Upper lobe of left lung (tissue), 6 donors: ENCODE measurements at regions not wholly inside any gene's neighbourhood (a gene's known extent, or its start where the extent isn't known, plus 50 kb on each side); places are given as distances from the start of the nearest gene placed in this dataset.

ENCODE experiments used
- ATAC-seq, 2 donors: fragments of 200-7000 bp; cut with Tn5 transposase; one replicate each; pipeline ENCODE4 v1.9.1; 2022; ENCODE audit warnings: mild to moderate bottlenecking in 2 of 2, moderate library complexity in 2 of 2; ENCODE audit not compliant: low FRiP score in 2 of 2
- DNase-seq, 2 donors: peaks; one replicate each; pipeline ENCODE4 v3.0.0-alpha.2; 2019 to 2020
- H3K27ac ChIP-seq, 4 donors: fragments of 200-600 bp; sonication (generic); one replicate each; pipeline ENCODE4 v1.5.1; 2016 to 2019
- H3K27me3 ChIP-seq, 4 donors: fragments of 200-600 bp; sonication (generic); one replicate each; pipeline ENCODE4 v1.5.1; 2017 to 2019
- H3K36me3 ChIP-seq, 4 donors: fragments of 200-600 bp; sonication (generic); one replicate each; pipeline ENCODE4 v1.5.1; 2016 to 2019
- H3K4me1 ChIP-seq, 4 donors: fragments of 200-600 bp; sonication (generic); one replicate each; pipeline ENCODE4 v1.5.1; 2018 to 2019
- H3K4me3 ChIP-seq, 4 donors: fragments of 200-600 bp; sonication (generic); one replicate each; pipeline ENCODE4 v1.5.1; 2017 to 2019; ENCODE audit warnings: mild to moderate bottlenecking in 2 of 4, moderate library complexity in 1 of 4
- H3K9me3 ChIP-seq, 4 donors: fragments of 200-600 bp; sonication (generic); one replicate each; pipeline ENCODE4 v1.5.1; 2018 to 2019
- CTCF ChIP-seq, 6 experiments: fragments of 450-650 bp in 4 of 6; fragments of 200-600 bp in 2 of 6; sonication (generic) in 2 of 6; IDR thresholded peaks; one replicate each; pipeline ENCODE4 v1.5.1; 2016 to 2019; ENCODE audit warnings: antibody characterized with exemption in 6 of 6
- EP300 ChIP-seq, 4 donors: sonication (generic); formaldehyde crosslinking; IDR thresholded peaks; one replicate each; pipeline ENCODE4 v1.5.1; 2017; ENCODE audit warnings: antibody characterized with exemption in 4 of 4, control low read depth in 2 of 4
- POLR2A ChIP-seq, 4 donors: fragments of 450-650 bp; IDR thresholded peaks; one replicate each; pipeline ENCODE4 v1.5.1; 2016 to 2017; ENCODE audit warnings: antibody characterized with exemption in 4 of 4, mild to moderate bottlenecking in 2 of 4
- POLR2AphosphoS5 ChIP-seq, 2 donors: sonication (generic); formaldehyde crosslinking; IDR thresholded peaks; one replicate each; pipeline ENCODE4 v1.5.1; 2017; ENCODE audit warnings: antibody characterized with exemption in 2 of 2
- WGBS, 2 donors: methylation state at CpG; one replicate each; pipeline ENCODE4 v1.1.5; 2017 to 2018; 5-methylcytosine and 5-hydroxymethylcytosine counted together
- donor health status: DM: no; HTN: no; CAD: no; lungs with moderate emphysema.
- donor health status: DM: no; HTN: yes; CAD: no; lungs with severe emphysema.

GRCh38 chr18:60249388-60249787 lies 123.2 kb downstream of the MC4R start:
- H3K36me3 ChIP-seq, result no peaks in the 10 kb centered on the region
- H3K27me3 ChIP-seq, result no peaks in the 10 kb centered on the region
- 92 to 95% methylated on average over 8 of the region's 8 CpGs for WGBS, 2 donors
- TF ChIP-seq CTCF (IDR thresholded peaks at IDR 0.05) (no peak), POLR2AphosphoS5 (IDR thresholded peaks at IDR 0.05) (no peak), EP300 (IDR thresholded peaks at IDR 0.05) (no peak), POLR2A (IDR thresholded peaks at IDR 0.05) (no peak)
- H3K4me1 ChIP-seq, result no peaks in the 10 kb centered on the region
- no peak overlapping the region for H3K4me3 ChIP-seq
- peak in 1 of 2 donors; percentile 31 for DNase-seq
- no peak overlapping the region for H3K27ac ChIP-seq
- no peaks in the 10 kb centered on the region for H3K9me3 ChIP-seq
- ATAC-seq, result no peak

GRCh38 chr18:60248336-60249330 lies 123.9 kb downstream of the MC4R start:
- Histone ChIP-seq H3K9me3 (no peaks in the 10 kb centered on the region), H3K27ac (no peak overlapping the region), H3K4me1 (no peaks in the 10 kb centered on the region), H3K27me3 (no peaks in the 10 kb centered on the region), H3K4me3 (no peak overlapping the region), H3K36me3 (no peaks in the 10 kb centered on the region)
- no peak for ATAC-seq
- WGBS, 2 donors, result 77 to 85% methylated on average over 2 of the region's 2 CpGs
- TF ChIP-seq POLR2A (IDR thresholded peaks at IDR 0.05), result no peak
- no peak for TF ChIP-seq POLR2AphosphoS5 (IDR thresholded peaks at IDR 0.05)
- no peak for TF ChIP-seq CTCF (IDR thresholded peaks at IDR 0.05)
- no peak for TF ChIP-seq EP300 (IDR thresholded peaks at IDR 0.05)
- no peak for DNase-seq

GRCh38 chr18:60247103-60247502 lies 125.5 kb downstream of the MC4R start:
- no peaks in the 10 kb centered on the region for H3K36me3 ChIP-seq
- no peaks in the 10 kb centered on the region for H3K27me3 ChIP-seq
- H3K27ac ChIP-seq, result no peak overlapping the region
- 59 to 63% methylated on average over 3 of the region's 3 CpGs for WGBS, 2 donors
- no peaks in the 10 kb centered on the region for H3K4me1 ChIP-seq
- ATAC-seq, result no peak
- no peak for DNase-seq
- TF ChIP-seq POLR2AphosphoS5 (IDR thresholded peaks at IDR 0.05), result no peak
- no peak for TF ChIP-seq EP300 (IDR thresholded peaks at IDR 0.05)
- TF ChIP-seq POLR2A (IDR thresholded peaks at IDR 0.05), result no peak
- no peak for TF ChIP-seq CTCF (IDR thresholded peaks at IDR 0.05)
- no peak overlapping the region for H3K4me3 ChIP-seq
- H3K9me3 ChIP-seq, result no peaks in the 10 kb centered on the region

- WGBS, 2 donors, result 65 to 70% methylated on average over 1 of the region's 1 CpG
- TF ChIP-seq POLR2A (IDR thresholded peaks at IDR 0.05) (no peak), POLR2AphosphoS5 (IDR thresholded peaks at IDR 0.05) (no peak), CTCF (IDR thresholded peaks at IDR 0.05) (no peak), EP300 (IDR thresholded peaks at IDR 0.05) (no peak)
- no peak overlapping the region for H3K4me3 ChIP-seq
- no peaks in the 10 kb centered on the region for H3K27me3 ChIP-seq
- H3K36me3 ChIP-seq, result no peaks in the 10 kb centered on the region
- ATAC-seq (no peak), DNase-seq (no peak)
- no peak overlapping the region for H3K27ac ChIP-seq
- H3K9me3 ChIP-seq, result no peaks in the 10 kb centered on the region
- H3K4me1 ChIP-seq, result no peaks in the 10 kb centered on the region
Observed at GRCh38 chr18:60246606-60247005, 126.0 kb downstream of the MC4R start.
